Cardiac fibroblast (primary cell): ENCODE measurements at regions not wholly inside any gene's neighbourhood (a gene's known extent, or its start where the extent isn't known, plus 50 kb on each side); places are given as distances from the start of the nearest gene placed in this dataset.

Source experiments
- DNase-seq, 2 donors: peaks; one replicate each; pipeline versions ENCODE4 v3.0.0 to v3.0.0-alpha.2; 2010; ENCODE audit warnings: low read depth in 2 of 2
- H3K4me3 ChIP-seq, 2 donors: replicated peaks in 1 of 2; 1 replicate in 1 of 2; 2 replicates in 1 of 2; pipeline ENCODE4 v1.5.1; 2011; ENCODE audit warnings: low read depth in 2 of 2, low read length in 2 of 2, mild to moderate bottlenecking in 2 of 2, moderate library complexity in 1 of 2
- CTCF ChIP-seq: IDR thresholded peaks from one replicate; pipeline ENCODE4 v1.5.1; 2011; ENCODE audit warnings: low read depth, mild to moderate bottlenecking, low read length, inconsistent platforms

- TF ChIP-seq CTCF: no peak
- no peak overlapping the region for H3K4me3 ChIP-seq
- no peak for DNase-seq
Measured at GRCh38 chr1:229207916-229208315, 63.0 kb upstream of the RAB4A start.

- no peak for TF ChIP-seq CTCF
- DNase-seq: peak; percentile 32 to 42
- H3K4me3 ChIP-seq: no peak overlapping the region
Measured at GRCh38 chr1:229208481-229208880, 62.4 kb upstream of the RAB4A start.

GRCh38 chr1:229209386-229209785, 61.5 kb upstream of the RAB4A start:
- no peak overlapping the region for H3K4me3 ChIP-seq
- no peak for TF ChIP-seq CTCF
- DNase-seq: peak in 1 of 2 donors; percentile 50

- TF ChIP-seq CTCF: no peak
- peak; percentile 72 to 98 for DNase-seq
- H3K4me3 ChIP-seq: no peak overlapping the region
Measured at GRCh38 chr1:229209816-229210215, 61.1 kb upstream of the RAB4A start.

- TF ChIP-seq CTCF: no peak
- no peak overlapping the region for H3K4me3 ChIP-seq
Measured at GRCh38 chr1:229210844-229211243, 60.1 kb upstream of the RAB4A start.

GRCh38 chr1:229213797-229214196, 57.1 kb upstream of the RAB4A start:
- no peak for TF ChIP-seq CTCF
- no peak for DNase-seq
- no peak overlapping the region for H3K4me3 ChIP-seq

More at GRCh38 chr1:229210844-229211243, 60.1 kb upstream of the RAB4A start:
- DNase-seq: peak in 1 of 2 donors; percentile 23

- TF ChIP-seq CTCF: no peak
- DNase-seq: peak in 1 of 2 donors; percentile 19
Measured at GRCh38 chr1:229217716-229218115, 53.2 kb upstream of the RAB4A start.

More at GRCh38 chr1:229217716-229218115, 53.2 kb upstream of the RAB4A start:
- no peak overlapping the region for H3K4me3 ChIP-seq
